ENCODE measurements at regions not wholly inside any gene's neighbourhood (a gene's known extent, or its start where the extent isn't known, plus 50 kb on each side); places are given as distances from the start of the nearest gene placed in this dataset.

DNA sequence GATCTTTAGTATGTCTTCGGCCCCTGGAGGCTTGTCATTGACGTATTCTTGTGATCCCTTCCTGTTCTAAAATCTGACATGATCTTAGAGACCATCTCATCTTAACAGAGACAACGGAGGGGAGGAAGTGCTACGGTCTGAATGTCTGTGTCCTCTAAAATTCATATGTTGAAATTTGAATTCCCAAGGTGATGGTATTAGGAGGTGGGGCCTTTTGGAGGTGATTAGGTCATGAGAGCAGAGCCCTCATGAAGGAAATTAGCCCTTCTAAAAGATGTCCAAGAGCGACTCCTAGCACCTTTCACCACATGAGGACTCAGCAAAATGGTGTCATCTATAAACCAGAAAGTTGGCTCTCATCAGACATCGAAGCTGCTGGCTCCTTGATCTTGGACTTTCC, 233.2 kb upstream of the CMC1 start:
- TF ChIP-seq GATA1 (IDR thresholded peaks at IDR 0.05; ENCODE audit: low read depth, low read length): no peak
- TF ChIP-seq POLR2A (IDR thresholded peaks at IDR 0.05; ENCODE audit: low read length): no peak
- no peak for DNase-seq

DNA sequence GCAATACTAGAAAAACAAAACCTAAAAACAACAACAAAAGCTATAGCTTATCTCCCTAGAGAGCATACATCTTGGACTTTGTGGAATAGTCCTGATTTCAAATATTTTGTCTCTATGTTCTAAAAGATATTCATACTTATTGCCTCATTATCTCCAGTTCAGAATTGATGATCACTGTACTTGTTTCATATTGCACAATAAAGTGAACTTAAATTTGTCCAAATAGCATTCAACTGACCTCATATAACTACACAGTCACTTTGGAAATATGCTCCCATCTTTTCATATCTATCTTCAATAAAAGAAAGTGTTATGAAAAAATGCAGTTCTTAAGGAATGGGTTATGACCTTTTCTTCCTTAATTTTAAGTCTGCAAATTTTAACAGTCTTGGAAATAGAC, 228.6 kb upstream of the CMC1 start:
- no peak for DNase-seq
- no peak for TF ChIP-seq GATA1 (IDR thresholded peaks at IDR 0.05; ENCODE audit: low read depth, low read length)

- TF ChIP-seq POLR2A (IDR thresholded peaks at IDR 0.05; ENCODE audit: low read length) (no peak), GATA1 (IDR thresholded peaks at IDR 0.05; ENCODE audit: low read depth, low read length) (no peak)
- no peak for DNase-seq
Observed at GRCh38 chr3:28013864-28014473, 227.4 kb upstream of the CMC1 start.

DNA sequence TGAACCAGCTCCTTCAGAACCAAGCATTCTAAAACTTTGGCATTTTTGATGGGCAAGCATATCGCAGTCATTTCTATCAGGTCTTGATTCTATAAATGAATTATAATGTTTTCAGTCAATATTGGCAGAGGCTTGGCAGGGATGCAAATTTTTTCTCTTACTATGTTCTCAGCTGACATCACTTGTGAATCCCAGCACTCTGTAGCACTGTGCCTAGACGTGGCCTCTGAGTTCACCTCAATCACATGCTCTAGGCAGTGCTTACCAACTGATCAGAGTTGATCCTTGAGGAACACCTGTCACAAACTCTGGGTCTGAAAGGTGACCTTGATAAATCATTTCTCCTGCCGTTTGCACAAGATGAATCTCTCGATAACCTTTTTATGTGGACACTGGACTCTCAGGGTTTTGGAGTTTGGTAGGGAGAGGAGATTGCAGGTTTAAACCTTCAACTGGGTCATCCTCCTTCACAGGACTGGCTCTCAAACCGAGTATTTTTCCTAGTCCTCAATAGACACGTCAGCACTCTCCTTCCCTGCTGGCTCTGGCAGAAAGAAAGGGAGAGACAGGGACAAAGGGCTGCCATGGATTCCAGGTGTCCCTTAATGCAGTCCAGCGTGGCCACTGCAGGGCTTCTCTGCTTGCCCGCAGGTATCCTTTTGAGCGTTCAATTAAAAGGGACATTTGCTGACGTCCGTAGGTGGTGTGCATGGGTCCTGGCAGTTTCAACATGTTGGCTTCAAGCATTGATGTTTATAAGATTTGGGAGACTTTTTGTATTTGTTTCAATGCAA, 222.3 kb upstream of the CMC1 start:
- no peak for DNase-seq
- no peak for TF ChIP-seq GATA1 (IDR thresholded peaks at IDR 0.05; ENCODE audit: low read depth, low read length)
- TF ChIP-seq POLR2A (IDR thresholded peaks at IDR 0.05; ENCODE audit: low read length): no peak

DNA sequence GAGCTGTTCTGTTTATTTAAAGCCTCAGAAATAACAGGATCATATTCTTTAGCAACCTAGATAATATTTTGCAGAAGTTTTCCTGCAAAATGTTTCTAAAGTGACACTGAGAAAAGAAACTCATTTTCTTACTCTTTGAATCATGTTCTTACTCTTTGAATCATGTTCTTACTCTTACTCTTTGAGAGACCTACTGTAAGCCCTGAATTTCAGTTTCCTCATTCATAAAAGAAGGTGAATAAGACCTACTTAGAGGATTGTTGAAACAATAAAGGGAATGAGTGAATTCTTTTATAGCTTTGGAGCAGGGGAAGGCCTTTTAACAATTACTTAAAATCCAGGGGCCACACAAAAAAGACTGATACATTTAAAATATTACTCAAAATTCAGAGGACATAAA, 221.7 kb upstream of the CMC1 start:
- no peak for TF ChIP-seq GATA1 (IDR thresholded peaks at IDR 0.05; ENCODE audit: low read depth, low read length)
- TF ChIP-seq POLR2A (IDR thresholded peaks at IDR 0.05; ENCODE audit: low read length): no peak
- no peak for DNase-seq

GRCh38 chr3:28022916-28023315, 218.5 kb upstream of the CMC1 start:
- no peak for TF ChIP-seq GATA1 (IDR thresholded peaks at IDR 0.05; ENCODE audit: low read depth, low read length)
- no peak for TF ChIP-seq POLR2A (IDR thresholded peaks at IDR 0.05; ENCODE audit: low read length)
- DNase-seq: no peak

DNA sequence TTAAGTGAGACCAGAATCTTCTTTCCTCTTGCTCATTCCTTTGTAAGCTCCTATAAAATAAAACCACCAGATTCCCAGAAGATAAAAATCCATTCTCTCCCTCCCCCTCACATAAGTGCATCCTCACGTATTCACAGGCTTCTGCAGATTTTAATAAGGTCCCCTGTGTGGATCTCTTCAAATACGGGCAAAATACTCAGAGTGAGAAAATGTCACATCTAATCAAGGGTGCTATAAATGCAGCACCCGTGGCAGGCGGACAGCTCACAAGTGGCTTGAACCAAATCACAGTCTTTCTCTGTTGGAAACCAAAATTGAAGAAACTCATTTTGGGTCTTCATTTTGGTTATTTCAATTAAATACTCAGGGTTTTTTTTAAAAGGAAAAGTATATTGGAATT, 212.9 kb upstream of the CMC1 start:
- TF ChIP-seq GATA1 (IDR thresholded peaks at IDR 0.05; ENCODE audit: low read depth, low read length): no peak
- no peak for TF ChIP-seq POLR2A (IDR thresholded peaks at IDR 0.05; ENCODE audit: low read length)
- no peak for DNase-seq

DNA sequence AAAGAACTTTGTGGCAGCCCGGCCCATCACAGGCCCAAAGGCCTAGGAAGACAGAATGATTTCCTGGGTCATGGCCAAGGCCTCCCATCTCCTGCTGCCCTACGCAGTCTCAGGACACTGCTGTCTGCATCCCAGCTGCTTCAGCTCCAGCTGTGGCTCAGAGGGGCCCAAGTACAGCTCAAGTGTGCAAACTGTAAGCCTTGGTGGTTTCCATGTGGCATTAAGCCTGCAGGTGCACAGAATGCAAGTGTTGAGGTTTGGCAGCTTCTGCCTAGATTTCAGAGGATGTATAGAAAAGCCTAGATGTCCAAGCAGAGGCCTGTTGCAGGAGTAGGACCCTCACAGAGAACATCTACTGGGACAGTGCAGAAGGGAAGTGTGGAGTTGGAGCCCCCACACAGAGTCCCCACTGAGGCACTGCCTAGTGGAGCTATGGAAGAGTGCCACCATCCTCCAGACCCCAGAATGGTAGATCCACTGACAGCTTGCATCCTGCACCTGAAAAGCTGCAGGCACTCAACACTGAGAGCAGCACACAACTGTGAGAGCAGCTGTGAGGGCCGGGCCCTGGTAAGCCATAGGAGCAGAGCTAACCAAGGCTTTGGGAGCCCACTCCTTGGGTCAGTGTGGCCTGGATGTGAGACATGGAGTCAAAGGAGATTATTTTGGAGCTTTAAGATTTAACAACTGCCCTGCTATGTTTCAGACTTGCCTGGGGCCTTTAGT, 208.2 kb upstream of the CMC1 start:
- no peak for DNase-seq
- TF ChIP-seq POLR2A (IDR thresholded peaks at IDR 0.05; ENCODE audit: low read length): no peak
- no peak for TF ChIP-seq GATA1 (IDR thresholded peaks at IDR 0.05; ENCODE audit: low read depth, low read length)

- no peak for TF ChIP-seq POLR2A (IDR thresholded peaks at IDR 0.05; ENCODE audit: low read length)
- no peak for TF ChIP-seq GATA1 (IDR thresholded peaks at IDR 0.05; ENCODE audit: low read depth, low read length)
Observed at GRCh38 chr3:28036599-28037575, 204.5 kb upstream of the CMC1 start.

GRCh38 chr3:28039234-28039633, 202.2 kb upstream of the CMC1 start:
- TF ChIP-seq POLR2A (IDR thresholded peaks at IDR 0.05; ENCODE audit: low read length) (no peak), GATA1 (IDR thresholded peaks at IDR 0.05; ENCODE audit: low read depth, low read length) (no peak)
- DNase-seq: no peak

More at GRCh38 chr3:28036599-28037575, 204.5 kb upstream of the CMC1 start:
- DNase-seq: no peak

- TF ChIP-seq GATA1 (IDR thresholded peaks at IDR 0.05; ENCODE audit: low read depth, low read length): no peak
- TF ChIP-seq POLR2A (IDR thresholded peaks at IDR 0.05; ENCODE audit: low read length): no peak
- DNase-seq: no peak
Observed at GRCh38 chr3:28039829-28040228, 201.6 kb upstream of the CMC1 start.

GRCh38 chr3:28042095-28042635, 199.3 kb upstream of the CMC1 start:
- no peak for TF ChIP-seq GATA1 (IDR thresholded peaks at IDR 0.05; ENCODE audit: low read depth, low read length)
- no peak for TF ChIP-seq POLR2A (IDR thresholded peaks at IDR 0.05; ENCODE audit: low read length)
- DNase-seq: no peak

DNA sequence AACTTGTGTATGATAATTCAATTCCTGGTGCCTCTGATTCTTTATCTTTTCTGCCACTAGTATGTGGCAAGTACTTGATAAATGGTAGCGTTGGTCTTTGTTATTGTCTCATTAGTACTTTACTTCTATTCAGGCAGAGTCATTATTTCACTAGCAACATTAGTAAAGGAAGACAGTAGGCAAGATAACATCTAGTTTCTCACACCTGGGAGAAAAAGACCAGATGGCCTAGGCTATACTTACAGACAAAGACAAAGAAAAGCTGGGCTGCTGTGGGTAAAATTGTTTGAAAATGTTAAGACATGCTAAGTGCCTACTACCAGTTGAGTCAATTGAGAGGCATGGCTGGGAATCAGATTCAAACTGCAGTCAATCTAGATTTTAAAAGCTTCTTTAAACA, 198.7 kb upstream of the CMC1 start:
- DNase-seq: peak in 1 of 2 experiments; percentile 1
- TF ChIP-seq POLR2A (IDR thresholded peaks at IDR 0.05; ENCODE audit: low read length) (no peak), GATA1 (IDR thresholded peaks at IDR 0.05; ENCODE audit: low read depth, low read length) (no peak)
